A673 (cell line): ENCODE measurements at regions not wholly inside any gene's neighbourhood (a gene's known extent, or its start where the extent isn't known, plus 50 kb on each side); places are given as distances from the start of the nearest gene placed in this dataset.

Source experiments
- BruUV-seq: library from RNA; stranded (reverse); fragments of 400-500 nt; replicated peaks from 2 replicates; lab custom pipeline; 2021; lab: Mats Ljungman, UMichigan
- CTCF ChIA-PET: fragments of 300-600 bp; sonication (Branson Sonifier 250); formaldehyde crosslinking; loops from one replicate; lab custom pipeline; 2022; ENCODE audit warnings: antibody characterized with exemption; lab: Charles Lee
- POLR2A ChIA-PET: fragments of 300-600 bp; sonication (Branson Sonifier 250); formaldehyde crosslinking; loops from one replicate; lab custom pipeline; 2022; ENCODE audit warnings: antibody characterized with exemption; ENCODE audit not compliant: low non-redundant PET; lab: Charles Lee
- DNase-seq: peaks from one replicate; pipeline ENCODE4 v3.0.0-alpha.2; 2015; ENCODE audit warnings: low spot score
- H3K27ac ChIP-seq: fragments of 200-600 bp; sonication (generic); 2 replicates; pipeline ENCODE4 v1.5.1; 2016; ENCODE audit warnings: mixed run types, low read depth, mild to moderate bottlenecking, mixed read lengths, antibody characterized with exemption, low read length; ENCODE audit not compliant: poor library complexity, severe bottlenecking
- H3K27me3 ChIP-seq: fragments of 200-600 bp; sonication (generic); replicated peaks from 2 replicates; pipeline ENCODE4 v1.6.1; 2017; ENCODE audit warnings: mixed run types, low read depth, mild to moderate bottlenecking, mixed read lengths, antibody characterized with exemption, low read length; ENCODE audit not compliant: insufficient read depth, poor library complexity
- H3K36me3 ChIP-seq: fragments of 200-600 bp; sonication (generic); 2 replicates; pipeline ENCODE4 v1.6.1; 2016; ENCODE audit warnings: mixed run types, mild to moderate bottlenecking, mixed read lengths, antibody characterized with exemption, low read length; ENCODE audit not compliant: insufficient read depth, poor library complexity, severe bottlenecking
- H3K4me1 ChIP-seq: fragments of 200-600 bp; sonication (generic); 2 replicates; pipeline ENCODE4 v1.6.1; 2017; ENCODE audit warnings: mixed run types, mild to moderate bottlenecking, mixed read lengths, antibody characterized with exemption, low read length; ENCODE audit not compliant: insufficient read depth, poor library complexity, severe bottlenecking
- H3K4me3 ChIP-seq: fragments of 200-600 bp; sonication (generic); 2 replicates; pipeline ENCODE4 v1.5.1; 2016; ENCODE audit warnings: low read depth, mixed run types, mild to moderate bottlenecking, mixed read lengths, low read length; ENCODE audit not compliant: poor library complexity, severe bottlenecking
- H3K9me3 ChIP-seq: fragments of 200-600 bp; sonication (generic); 2 replicates; pipeline ENCODE4 v1.6.1; 2016; ENCODE audit warnings: mixed run types, low read depth, mild to moderate bottlenecking, mixed read lengths, antibody characterized with exemption, low read length; ENCODE audit not compliant: poor library complexity, severe bottlenecking
- EZH2 ChIP-seq: fragments of 200-600 bp; sonication (generic); IDR thresholded peaks from 2 replicates; pipeline ENCODE4 v1.6.1; 2017; ENCODE audit warnings: borderline replicate concordance, low read depth, mild to moderate bottlenecking, mixed read lengths, antibody characterized with exemption, low read length; ENCODE audit not compliant: poor library complexity, severe bottlenecking
- intact Hi-C: fragments of 100-400 bp; cut with micrococcal nuclease; formaldehyde crosslinking; loops from one replicate; pipeline ENCODE4 v1.10.0; 2022; ENCODE audit not compliant: unreplicated experiment
- TF ChIP-seq, protein P1 (sequence below): fragments of 300-800, 200-600 bp; sonication (generic); conservative IDR thresholded peaks from 2 replicates; pipeline ENCODE4 v1.5.1; 2017; ENCODE audit warnings: low read depth, mild to moderate bottlenecking, antibody characterized with exemption, low read length, moderate library complexity, mixed read lengths

DNA sequence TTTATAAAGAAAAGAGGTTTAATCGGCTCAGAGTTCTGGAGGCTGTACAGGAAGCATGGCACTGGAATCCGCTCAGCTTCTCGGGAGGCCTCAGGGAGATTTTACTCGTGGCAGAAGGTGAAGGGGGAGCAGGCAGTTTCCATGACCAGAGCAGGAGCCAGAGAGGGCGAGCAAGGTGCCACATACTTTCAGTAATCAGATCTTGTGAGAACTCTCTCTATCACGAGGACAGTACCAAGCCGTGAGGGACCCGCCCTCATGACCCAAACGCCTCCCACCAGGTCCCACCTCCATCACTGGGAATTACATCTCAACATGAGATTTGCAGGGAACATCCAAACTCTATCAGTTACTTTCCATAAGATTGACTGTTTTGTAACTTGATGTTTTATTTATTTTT lies 70.7 kb upstream of the SYN2 start:
- Histone ChIP-seq H3K4me1 (no peaks in the 10 kb centered on the region), H3K4me3 (no peak overlapping the region), H3K27me3 (no peaks in the 10 kb centered on the region), H3K9me3 (no peaks in the 10 kb centered on the region), H3K36me3 (no peaks in the 10 kb centered on the region), H3K27ac (no peak overlapping the region)
- ChIA-PET CTCF (no interaction called here), POLR2A (no interaction called here)
- DNase-seq, result no peak
- intact Hi-C loops, result no loop called here
- TF ChIP-seq EZH2, result no peak
- TF ChIP-seq, protein P1, sequence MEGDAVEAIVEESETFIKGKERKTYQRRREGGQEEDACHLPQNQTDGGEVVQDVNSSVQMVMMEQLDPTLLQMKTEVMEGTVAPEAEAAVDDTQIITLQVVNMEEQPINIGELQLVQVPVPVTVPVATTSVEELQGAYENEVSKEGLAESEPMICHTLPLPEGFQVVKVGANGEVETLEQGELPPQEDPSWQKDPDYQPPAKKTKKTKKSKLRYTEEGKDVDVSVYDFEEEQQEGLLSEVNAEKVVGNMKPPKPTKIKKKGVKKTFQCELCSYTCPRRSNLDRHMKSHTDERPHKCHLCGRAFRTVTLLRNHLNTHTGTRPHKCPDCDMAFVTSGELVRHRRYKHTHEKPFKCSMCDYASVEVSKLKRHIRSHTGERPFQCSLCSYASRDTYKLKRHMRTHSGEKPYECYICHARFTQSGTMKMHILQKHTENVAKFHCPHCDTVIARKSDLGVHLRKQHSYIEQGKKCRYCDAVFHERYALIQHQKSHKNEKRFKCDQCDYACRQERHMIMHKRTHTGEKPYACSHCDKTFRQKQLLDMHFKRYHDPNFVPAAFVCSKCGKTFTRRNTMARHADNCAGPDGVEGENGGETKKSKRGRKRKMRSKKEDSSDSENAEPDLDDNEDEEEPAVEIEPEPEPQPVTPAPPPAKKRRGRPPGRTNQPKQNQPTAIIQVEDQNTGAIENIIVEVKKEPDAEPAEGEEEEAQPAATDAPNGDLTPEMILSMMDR, result no peak
- no TSS peak for BruUV-seq

DNA sequence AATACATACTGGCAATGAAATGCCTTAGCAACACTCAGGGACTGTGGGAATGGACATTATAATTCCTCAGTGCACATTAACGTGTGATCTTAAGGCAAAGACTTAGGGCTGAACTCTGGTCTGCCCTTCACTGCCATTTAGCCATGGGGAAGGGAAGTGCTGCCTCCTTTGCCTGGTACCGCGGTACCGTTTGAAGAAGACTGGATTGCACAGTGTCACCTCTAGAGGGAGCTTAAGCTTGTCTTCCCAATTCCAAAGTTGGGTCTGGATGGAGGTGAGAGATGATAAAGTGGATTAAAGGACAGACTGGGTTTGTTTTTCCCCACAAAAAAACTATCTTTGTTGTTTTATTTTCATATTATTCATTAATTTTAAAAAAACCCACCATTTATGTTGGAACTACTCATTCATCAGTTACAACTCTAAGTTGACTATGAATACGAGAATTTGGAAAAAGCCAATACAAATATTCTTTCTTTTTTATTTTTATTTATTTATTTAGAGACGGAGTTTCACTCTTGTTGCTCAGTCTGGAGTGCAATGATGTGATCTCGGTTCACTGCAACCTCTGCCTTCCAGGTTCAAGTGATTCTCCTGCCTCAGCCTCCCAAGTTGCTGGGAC lies 60.0 kb upstream of the SYN2 start:
- no peaks in the 10 kb centered on the region for H3K4me1 ChIP-seq
- BruUV-seq, result no TSS peak
- no peak for TF ChIP-seq EZH2
- TF ChIP-seq, protein P1, result peak; percentile 74
- peak; percentile 50 for DNase-seq
- no peak overlapping the region for H3K27ac ChIP-seq
- ChIA-PET POLR2A (no interaction called here), CTCF (no interaction called here)
- no peaks in the 10 kb centered on the region for H3K36me3 ChIP-seq
- intact Hi-C loops, result loop anchor here (5.0 kb wide), 1 partner anchor 103 kb away; no protein-coding TSS in a partner anchor
- no peaks in the 10 kb centered on the region for H3K27me3 ChIP-seq
- H3K4me3 ChIP-seq, result no peak overlapping the region
- H3K9me3 ChIP-seq, result no peaks in the 10 kb centered on the region

DNA sequence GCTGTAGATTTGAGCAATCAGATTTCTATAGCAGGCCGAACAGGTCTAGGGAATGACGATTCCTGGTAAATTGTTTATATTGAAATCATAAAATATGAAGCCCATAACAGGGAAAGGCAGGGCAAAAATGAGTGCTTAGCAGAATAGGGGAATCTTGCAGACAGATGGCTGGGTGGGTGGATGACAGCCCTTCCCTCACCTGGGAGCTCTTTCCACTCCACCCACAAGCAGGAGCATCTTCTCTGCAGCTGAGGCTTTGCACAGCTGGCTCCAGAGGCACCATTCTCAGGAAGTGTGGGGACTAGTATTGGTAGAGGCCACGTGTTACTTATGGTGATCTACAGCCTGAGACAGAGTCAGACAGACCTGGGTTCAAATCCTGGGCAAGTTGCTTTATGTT lies 55.9 kb upstream of the SYN2 start:
- ChIA-PET POLR2A (no interaction called here), CTCF (no interaction called here)
- H3K9me3 ChIP-seq, result no peaks in the 10 kb centered on the region
- BruUV-seq, result no TSS peak
- DNase-seq, result no peak
- H3K27me3 ChIP-seq, result peaks cover 11% of the 10 kb centered on the region
- no peak overlapping the region for H3K27ac ChIP-seq
- H3K36me3 ChIP-seq, result no peaks in the 10 kb centered on the region
- intact Hi-C loops, result no loop called here
- no peak overlapping the region for H3K4me3 ChIP-seq
- no peak for TF ChIP-seq EZH2
- TF ChIP-seq, protein P1, result no peak
- H3K4me1 ChIP-seq, result no peaks in the 10 kb centered on the region
